SU-DHL-6 (cell line): ENCODE measurements at regions not wholly inside any gene's neighbourhood (a gene's known extent, or its start where the extent isn't known, plus 50 kb on each side); places are given as distances from the start of the nearest gene placed in this dataset.

Experiments used
- H2AFZ ChIP-seq: fragments of 200-600 bp; sonication (generic); 2 replicates; pipeline ENCODE4 v1.6.1; 2014; ENCODE audit warnings: low read depth, mild to moderate bottlenecking, moderate library complexity, mixed read lengths, antibody characterized with exemption, low read length; ENCODE audit not compliant: severe bottlenecking
- H3F3A ChIP-seq: fragments of 200-600 bp; shearing (Covaris generic); 2 replicates; pipeline ENCODE4 v1.6.0; 2016; ENCODE audit warnings: antibody characterized with exemption, mild to moderate bottlenecking; ENCODE audit not compliant: insufficient read depth
- H3K27ac ChIP-seq: fragments of 200-600 bp; sonication (generic); 2 replicates; pipeline ENCODE4 v1.5.1; 2016; ENCODE audit warnings: low read depth, mild to moderate bottlenecking, low read length, moderate library complexity, mixed read lengths
- H3K27me3 ChIP-seq: fragments of 200-600 bp; sonication (generic), shearing (Covaris generic); 2 replicates; pipeline ENCODE4 v1.6.0; 2014; ENCODE audit warnings: mild to moderate bottlenecking, low read length
- H3K36me3 ChIP-seq: fragments of 200-600 bp; sonication (generic); 2 replicates; pipeline ENCODE4 v1.6.1; 2014; ENCODE audit warnings: mild to moderate bottlenecking, low read length, mixed read lengths
- H3K4me2 ChIP-seq: fragments of 300-600, 200-600 bp; shearing (Covaris generic), sonication (generic); 2 replicates; pipeline ENCODE4 v1.6.0; 2014; ENCODE audit warnings: low read length, low read depth, mild to moderate bottlenecking; ENCODE audit not compliant: poor library complexity, severe bottlenecking
- H3K4me3 ChIP-seq: fragments of 200-600 bp; sonication (generic); 2 replicates; pipeline ENCODE4 v1.5.1; 2014; ENCODE audit warnings: antibody characterized with exemption, low read length, mild to moderate bottlenecking, mixed read lengths; ENCODE audit not compliant: insufficient read depth, poor library complexity, severe bottlenecking
- H3K79me2 ChIP-seq: fragments of 200-600 bp; sonication (generic); 2 replicates; pipeline ENCODE4 v1.6.1; 2014; ENCODE audit warnings: mild to moderate bottlenecking, low read length, moderate library complexity; ENCODE audit not compliant: insufficient read depth
- H3K9ac ChIP-seq: fragments of 200-600 bp; sonication (generic); 2 replicates; pipeline ENCODE4 v1.7.0; 2014; ENCODE audit warnings: mild to moderate bottlenecking, low read length
- H3K9me2 ChIP-seq: fragments of 200-600 bp; sonication (generic); replicated peaks from 2 replicates; pipeline ENCODE4 v1.6.1; 2014; ENCODE audit warnings: low read length; ENCODE audit not compliant: insufficient read depth
- H3K9me3 ChIP-seq: fragments of 200-600 bp; sonication (generic); 2 replicates; pipeline ENCODE4 v1.6.1; 2014; ENCODE audit warnings: low read length, mixed read lengths; ENCODE audit not compliant: insufficient read depth
- H4K20me1 ChIP-seq: fragments of 200-600 bp; sonication (generic); 2 replicates; pipeline ENCODE4 v1.6.1; 2014; ENCODE audit warnings: low read depth, mild to moderate bottlenecking, antibody characterized with exemption, low read length, moderate library complexity, mixed read lengths
- CTCF ChIP-seq: fragments of 200-600 bp; sonication (generic); IDR thresholded peaks from one replicate; pipeline ENCODE4 v1.5.1; 2017; ENCODE audit warnings: antibody characterized with exemption, mild to moderate bottlenecking, low read length, moderate library complexity; ENCODE audit not compliant: insufficient read depth, poor library complexity, severe bottlenecking
- EZH2phosphoT487 ChIP-seq: fragments of 200-600 bp; sonication (generic), shearing (Covaris generic); conservative IDR thresholded peaks from 2 replicates; pipeline ENCODE4 v1.6.1; 2018; ENCODE audit warnings: mild to moderate bottlenecking, antibody characterized with exemption, low read length, moderate library complexity, mixed read lengths

- Histone ChIP-seq H3K9me3 (no peaks in the 10 kb centered on the region), H3K9ac (no peak overlapping the region), H3K4me3 (no peak overlapping the region), H3K79me2 (no peaks in the 10 kb centered on the region), H3K4me2 (no peak overlapping the region), H3F3A (no peaks in the 10 kb centered on the region), H3K27ac (no peak overlapping the region), H3K27me3 (no peaks in the 10 kb centered on the region), H3K36me3 (no peaks in the 10 kb centered on the region), H4K20me1 (no peaks in the 10 kb centered on the region), H3K9me2 (no peaks in the 10 kb centered on the region), H2AFZ (no peak overlapping the region)
- no peak for TF ChIP-seq CTCF
- TF ChIP-seq EZH2phosphoT487: no peak
Measured at GRCh38 chr5:124856726-124857125, 110.3 kb upstream of the ZNF608 start.

DNA sequence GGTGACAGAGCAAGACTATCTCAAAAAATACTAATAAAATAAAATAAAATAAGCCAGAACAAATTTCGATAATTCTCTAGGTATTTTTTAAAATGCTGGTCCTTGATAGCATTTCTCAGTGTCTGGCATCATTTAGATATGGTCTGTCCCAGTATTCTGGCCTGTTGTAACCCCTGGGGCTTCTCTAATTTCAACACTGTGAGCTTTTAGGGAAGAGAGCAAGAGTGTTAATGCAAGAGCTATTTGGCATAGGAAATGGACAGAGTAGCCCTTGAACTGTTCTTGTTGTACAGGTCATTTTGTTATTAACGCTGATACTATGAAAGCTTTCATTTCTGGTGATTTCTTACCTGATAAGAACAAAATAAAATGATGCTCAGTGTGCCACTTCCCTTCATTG is 112.2 kb upstream of the ZNF608 start:
- Histone ChIP-seq H3K9ac (no peak overlapping the region), H3K9me2 (no peaks in the 10 kb centered on the region), H2AFZ (peak overlapping the region; percentile 52), H3K27ac (no peak overlapping the region), H3F3A (no peaks in the 10 kb centered on the region), H3K4me3 (no peak overlapping the region), H3K36me3 (no peaks in the 10 kb centered on the region), H4K20me1 (no peaks in the 10 kb centered on the region), H3K9me3 (no peaks in the 10 kb centered on the region), H3K27me3 (no peaks in the 10 kb centered on the region), H3K4me2 (peak overlapping the region; percentile 26), H3K79me2 (no peaks in the 10 kb centered on the region)
- TF ChIP-seq CTCF (no peak), EZH2phosphoT487 (no peak)

DNA sequence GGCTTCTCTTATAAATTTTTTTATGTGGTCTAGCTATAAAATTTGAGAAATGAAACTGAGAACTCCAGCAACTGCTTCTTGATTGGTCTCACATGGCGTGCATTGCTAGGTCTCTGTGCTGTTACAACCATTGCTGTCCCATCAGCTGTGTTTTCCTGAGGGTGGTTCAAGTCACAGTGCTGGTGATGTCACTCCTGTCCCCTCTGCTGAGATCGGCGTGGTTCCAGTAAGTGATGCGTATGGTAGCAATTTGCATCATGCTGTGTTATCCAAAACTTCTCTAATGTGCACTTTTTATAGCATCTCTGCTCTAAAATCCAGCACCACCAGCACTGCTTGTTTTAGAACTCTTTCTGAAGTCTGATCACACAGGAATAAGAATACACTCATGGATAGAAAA is 112.6 kb upstream of the ZNF608 start:
- Histone ChIP-seq H3K9ac (no peak overlapping the region), H3K4me3 (no peak overlapping the region), H3F3A (no peaks in the 10 kb centered on the region), H3K79me2 (no peaks in the 10 kb centered on the region), H3K27ac (no peak overlapping the region), H3K27me3 (no peaks in the 10 kb centered on the region), H3K4me2 (peak overlapping the region; percentile 26), H3K36me3 (no peaks in the 10 kb centered on the region), H2AFZ (peak overlapping the region; percentile 52), H3K9me3 (no peaks in the 10 kb centered on the region), H4K20me1 (no peaks in the 10 kb centered on the region), H3K9me2 (no peaks in the 10 kb centered on the region)
- no peak for TF ChIP-seq EZH2phosphoT487

- TF ChIP-seq CTCF (no peak), EZH2phosphoT487 (no peak)
- no peak overlapping the region for H3K4me2 ChIP-seq
Measured at GRCh38 chr5:124859556-124860290, 113.3 kb upstream of the ZNF608 start.

More at GRCh38 chr5:124859556-124860290, 113.3 kb upstream of the ZNF608 start:
- Histone ChIP-seq H3K36me3 (no peaks in the 10 kb centered on the region), H4K20me1 (no peaks in the 10 kb centered on the region), H2AFZ (no peak overlapping the region), H3K9me2 (no peaks in the 10 kb centered on the region), H3K9ac (no peak overlapping the region), H3K4me3 (no peak overlapping the region), H3K9me3 (no peaks in the 10 kb centered on the region), H3K79me2 (no peaks in the 10 kb centered on the region), H3K27ac (no peak overlapping the region), H3F3A (no peaks in the 10 kb centered on the region), H3K27me3 (no peaks in the 10 kb centered on the region)
